ENCODE measurements at regions not wholly inside any gene's neighbourhood (a gene's known extent, or its start where the extent isn't known, plus 50 kb on each side); places are given as distances from the start of the nearest gene placed in this dataset.

DNA sequence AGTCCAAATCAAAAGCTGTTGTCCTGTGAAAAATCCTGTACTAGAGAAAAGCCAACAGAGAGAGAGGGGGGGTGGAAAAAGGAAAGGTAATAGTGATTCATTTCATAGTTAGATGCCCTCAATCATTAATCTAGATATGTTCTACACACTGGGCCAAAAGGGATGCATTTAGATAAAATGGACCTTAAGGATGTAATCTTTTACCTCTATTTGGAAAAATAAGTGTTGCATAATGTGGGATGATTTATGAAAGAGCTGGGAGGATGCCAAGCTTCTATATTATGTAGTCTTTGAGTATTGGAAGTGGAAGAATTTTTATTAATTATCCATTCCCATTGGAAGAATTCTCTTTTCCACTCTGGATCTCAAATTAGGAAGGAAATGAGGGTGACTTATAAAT is 480.5 kb upstream of the ZEB2 start:
- Histone ChIP-seq H3K4me2 (ENCODE audit: low read length) (no peak overlapping the region), H3K9ac (ENCODE audit: low read depth, low read length) (no peak overlapping the region), H3K4me3 (ENCODE audit: low read length) (no peak overlapping the region), H3K4me1 (ENCODE audit: control insufficient read depth, insufficient read depth, low read length) (peaks cover 20% of the 10 kb centered on the region), H3K27me3 (ENCODE audit: control insufficient read depth, insufficient read depth, low read length) (no peaks in the 10 kb centered on the region), H3K9me3 (replicated peaks; ENCODE audit: low read length) (no peaks in the 10 kb centered on the region), H3K36me3 (ENCODE audit: insufficient read depth, low read length) (no peaks in the 10 kb centered on the region)

GRCh38 chr2:144999936-145000335 is 480.0 kb upstream of the ZEB2 start:
- Histone ChIP-seq H3K9me3 (replicated peaks; ENCODE audit: low read length) (no peaks in the 10 kb centered on the region), H3K27me3 (ENCODE audit: control insufficient read depth, insufficient read depth, low read length) (no peaks in the 10 kb centered on the region), H3K9ac (ENCODE audit: low read depth, low read length) (no peak overlapping the region), H3K4me2 (ENCODE audit: low read length) (no peak overlapping the region), H3K4me1 (ENCODE audit: control insufficient read depth, insufficient read depth, low read length) (peaks cover 21% of the 10 kb centered on the region), H3K4me3 (ENCODE audit: low read length) (no peak overlapping the region), H3K36me3 (ENCODE audit: insufficient read depth, low read length) (no peaks in the 10 kb centered on the region)

DNA sequence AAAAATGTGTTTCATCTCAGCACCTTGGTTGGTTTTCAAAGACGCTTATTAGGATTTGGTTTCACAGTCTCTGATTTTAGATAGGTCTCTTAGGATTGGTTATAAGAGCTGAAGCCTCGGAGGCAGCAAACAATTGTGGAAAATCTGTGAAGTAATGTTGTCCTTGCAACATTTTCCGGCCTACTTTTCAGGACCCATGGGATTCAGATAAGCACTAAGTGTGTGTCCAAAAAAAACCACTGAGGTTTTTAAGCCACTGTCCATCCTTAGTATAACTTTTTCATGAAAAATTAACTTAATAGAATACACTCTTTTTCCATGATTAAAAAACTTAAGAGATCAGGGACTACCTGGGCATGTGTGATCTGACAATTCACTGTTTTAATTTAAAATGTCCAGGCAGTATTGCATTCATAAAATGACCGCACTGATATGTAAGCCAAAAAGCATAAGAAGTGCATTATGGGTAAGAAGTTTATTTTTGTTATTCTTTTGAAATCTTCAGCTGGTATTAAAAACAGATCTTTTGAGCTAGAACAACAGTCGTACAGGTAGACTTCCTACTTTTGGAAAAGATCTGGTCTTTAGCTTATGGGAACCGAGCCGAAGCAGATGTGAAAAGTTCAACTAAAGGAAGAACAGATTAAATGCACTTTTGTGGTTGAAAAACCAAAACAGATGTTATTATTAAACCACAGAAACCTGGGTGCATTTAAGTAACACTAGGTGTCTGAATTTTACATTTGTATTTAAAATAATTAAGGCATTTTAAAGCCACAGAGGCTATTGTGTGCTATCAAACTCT is 479.4 kb upstream of the ZEB2 start:
- H3K36me3 ChIP-seq (ENCODE audit: insufficient read depth, low read length): no peaks in the 10 kb centered on the region
- H3K27me3 ChIP-seq (ENCODE audit: control insufficient read depth, insufficient read depth, low read length): no peaks in the 10 kb centered on the region
- no peaks in the 10 kb centered on the region for H3K9me3 ChIP-seq (replicated peaks; ENCODE audit: low read length)
- H3K4me3 ChIP-seq (ENCODE audit: low read length): no peak overlapping the region
- peaks cover 21% of the 10 kb centered on the region for H3K4me1 ChIP-seq (ENCODE audit: control insufficient read depth, insufficient read depth, low read length)
- H3K4me2 ChIP-seq (ENCODE audit: low read length): no peak overlapping the region
- H3K9ac ChIP-seq (ENCODE audit: low read depth, low read length): no peak overlapping the region

- H3K36me3 ChIP-seq (ENCODE audit: insufficient read depth, low read length): no peaks in the 10 kb centered on the region
- H3K4me3 ChIP-seq (ENCODE audit: low read length): no peak overlapping the region
- peaks cover 21% of the 10 kb centered on the region for H3K4me1 ChIP-seq (ENCODE audit: control insufficient read depth, insufficient read depth, low read length)
- no peak overlapping the region for H3K9ac ChIP-seq (ENCODE audit: low read depth, low read length)
- no peaks in the 10 kb centered on the region for H3K9me3 ChIP-seq (replicated peaks; ENCODE audit: low read length)
- no peaks in the 10 kb centered on the region for H3K27me3 ChIP-seq (ENCODE audit: control insufficient read depth, insufficient read depth, low read length)
- no peak overlapping the region for H3K4me2 ChIP-seq (ENCODE audit: low read length)
Measured at GRCh38 chr2:144998435-144998834, 478.5 kb upstream of the ZEB2 start.

- Histone ChIP-seq H3K9ac (ENCODE audit: low read depth, low read length) (peak overlapping the region; percentile 75), H3K27me3 (ENCODE audit: control insufficient read depth, insufficient read depth, low read length) (no peaks in the 10 kb centered on the region), H3K4me2 (ENCODE audit: low read length) (peak overlapping the region; percentile 69), H3K36me3 (ENCODE audit: insufficient read depth, low read length) (no peaks in the 10 kb centered on the region), H3K9me3 (replicated peaks; ENCODE audit: low read length) (no peaks in the 10 kb centered on the region), H3K4me3 (ENCODE audit: low read length) (peak overlapping the region; percentile 28), H3K4me1 (ENCODE audit: control insufficient read depth, insufficient read depth, low read length) (peaks cover 21% of the 10 kb centered on the region)
Measured at GRCh38 chr2:144996225-144996795, 476.4 kb upstream of the ZEB2 start.

DNA sequence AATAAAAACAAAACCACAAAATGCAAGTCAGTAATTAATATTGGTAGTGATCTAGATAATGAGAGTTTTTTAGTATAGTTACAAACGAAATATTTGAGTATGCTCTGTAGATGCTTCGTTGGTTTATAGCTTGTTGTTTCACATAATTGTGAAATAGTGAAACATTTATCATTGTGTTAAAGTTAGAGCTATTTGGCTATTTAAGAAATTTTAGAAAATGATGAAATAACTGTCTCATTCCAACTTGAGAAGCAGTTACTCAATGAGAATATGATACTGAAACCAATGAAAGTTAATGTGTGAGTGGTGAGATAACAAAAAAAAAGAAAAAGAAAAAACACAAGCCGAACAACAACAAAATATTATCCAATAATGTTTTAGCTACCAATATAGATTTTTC is 475.6 kb upstream of the ZEB2 start:
- Histone ChIP-seq H3K9ac (ENCODE audit: low read depth, low read length) (peak overlapping the region; percentile 75), H3K36me3 (ENCODE audit: insufficient read depth, low read length) (no peaks in the 10 kb centered on the region), H3K4me3 (ENCODE audit: low read length) (peak overlapping the region; percentile 28), H3K4me2 (ENCODE audit: low read length) (peak overlapping the region; percentile 69), H3K27me3 (ENCODE audit: control insufficient read depth, insufficient read depth, low read length) (no peaks in the 10 kb centered on the region), H3K4me1 (ENCODE audit: control insufficient read depth, insufficient read depth, low read length) (peaks cover 21% of the 10 kb centered on the region), H3K9me3 (replicated peaks; ENCODE audit: low read length) (no peaks in the 10 kb centered on the region)

- Histone ChIP-seq H3K4me1 (ENCODE audit: control insufficient read depth, insufficient read depth, low read length) (peaks cover 4% of the 10 kb centered on the region), H3K9me3 (replicated peaks; ENCODE audit: low read length) (no peaks in the 10 kb centered on the region)
Measured at GRCh38 chr2:144990661-144991060, 470.7 kb upstream of the ZEB2 start.

GRCh38 chr2:144989579-144990270 is 469.8 kb upstream of the ZEB2 start:
- no peak overlapping the region for H3K4me3 ChIP-seq (ENCODE audit: low read length)
- H3K4me2 ChIP-seq (ENCODE audit: low read length): no peak overlapping the region
- no peak overlapping the region for H3K9ac ChIP-seq (ENCODE audit: low read depth, low read length)
- H3K27me3 ChIP-seq (ENCODE audit: control insufficient read depth, insufficient read depth, low read length): no peaks in the 10 kb centered on the region
- H3K4me1 ChIP-seq (ENCODE audit: control insufficient read depth, insufficient read depth, low read length): no peaks in the 10 kb centered on the region
- H3K9me3 ChIP-seq (replicated peaks; ENCODE audit: low read length): no peaks in the 10 kb centered on the region
- no peaks in the 10 kb centered on the region for H3K36me3 ChIP-seq (ENCODE audit: insufficient read depth, low read length)

More at GRCh38 chr2:144990661-144991060, 470.7 kb upstream of the ZEB2 start:
- H3K36me3 ChIP-seq (ENCODE audit: insufficient read depth, low read length): no peaks in the 10 kb centered on the region
- no peaks in the 10 kb centered on the region for H3K27me3 ChIP-seq (ENCODE audit: control insufficient read depth, insufficient read depth, low read length)
- no peak overlapping the region for H3K4me2 ChIP-seq (ENCODE audit: low read length)
- no peak overlapping the region for H3K9ac ChIP-seq (ENCODE audit: low read depth, low read length)
- H3K4me3 ChIP-seq (ENCODE audit: low read length): no peak overlapping the region

- H3K4me2 ChIP-seq (ENCODE audit: low read length): no peak overlapping the region
- no peak overlapping the region for H3K9ac ChIP-seq (ENCODE audit: low read depth, low read length)
- no peak overlapping the region for H3K4me3 ChIP-seq (ENCODE audit: low read length)
- H3K4me1 ChIP-seq (ENCODE audit: control insufficient read depth, insufficient read depth, low read length): no peaks in the 10 kb centered on the region
- no peaks in the 10 kb centered on the region for H3K36me3 ChIP-seq (ENCODE audit: insufficient read depth, low read length)
- H3K27me3 ChIP-seq (ENCODE audit: control insufficient read depth, insufficient read depth, low read length): no peaks in the 10 kb centered on the region
- no peaks in the 10 kb centered on the region for H3K9me3 ChIP-seq (replicated peaks; ENCODE audit: low read length)
Measured at GRCh38 chr2:144988591-144988990, 468.7 kb upstream of the ZEB2 start.

DNA sequence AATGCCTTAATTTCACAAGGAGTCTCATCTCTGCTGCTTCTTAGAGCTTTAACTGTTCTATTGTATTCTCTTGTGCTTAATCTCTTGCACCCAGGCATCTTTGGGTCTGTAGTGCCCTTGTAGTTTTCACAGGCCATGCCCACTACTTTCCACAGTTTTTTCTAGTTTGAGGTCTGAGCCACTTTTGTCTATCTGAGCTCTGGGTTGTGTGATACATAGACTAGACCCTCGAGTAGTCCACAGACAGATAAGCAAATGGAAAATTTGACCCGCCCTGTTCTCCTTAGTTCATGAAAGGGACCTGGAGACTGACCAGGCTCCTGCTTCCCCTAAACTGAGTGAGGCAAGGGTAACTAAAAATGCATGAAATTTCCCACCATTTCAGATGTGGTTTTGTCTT is 466.8 kb upstream of the ZEB2 start:
- Histone ChIP-seq H3K4me2 (ENCODE audit: low read length) (no peak overlapping the region), H3K4me3 (ENCODE audit: low read length) (no peak overlapping the region), H3K9ac (ENCODE audit: low read depth, low read length) (no peak overlapping the region), H3K27me3 (ENCODE audit: control insufficient read depth, insufficient read depth, low read length) (no peaks in the 10 kb centered on the region), H3K36me3 (ENCODE audit: insufficient read depth, low read length) (no peaks in the 10 kb centered on the region), H3K9me3 (replicated peaks; ENCODE audit: low read length) (no peaks in the 10 kb centered on the region), H3K4me1 (ENCODE audit: control insufficient read depth, insufficient read depth, low read length) (no peaks in the 10 kb centered on the region)

DNA sequence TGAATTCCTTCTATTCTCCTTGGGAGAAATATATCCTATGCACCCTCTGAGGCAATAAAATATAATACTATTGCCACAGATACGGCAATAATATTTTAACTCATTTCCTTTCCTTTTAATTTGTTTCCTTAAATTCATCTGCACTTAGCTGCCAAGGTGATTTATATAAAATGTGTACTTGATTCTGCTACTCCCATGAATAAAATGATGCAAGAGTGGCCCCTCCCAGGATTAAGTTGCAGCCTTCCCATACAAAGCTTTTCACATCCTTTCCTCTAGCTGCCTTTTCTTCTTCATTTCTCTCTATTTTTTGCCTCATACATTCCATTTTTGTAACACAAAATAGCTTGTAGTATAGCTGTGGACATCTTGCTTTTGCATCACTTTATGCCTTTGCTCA is 464.1 kb upstream of the ZEB2 start:
- Histone ChIP-seq H3K4me1 (ENCODE audit: control insufficient read depth, insufficient read depth, low read length) (no peaks in the 10 kb centered on the region), H3K27me3 (ENCODE audit: control insufficient read depth, insufficient read depth, low read length) (no peaks in the 10 kb centered on the region), H3K9ac (ENCODE audit: low read depth, low read length) (no peak overlapping the region), H3K4me2 (ENCODE audit: low read length) (no peak overlapping the region), H3K9me3 (replicated peaks; ENCODE audit: low read length) (no peaks in the 10 kb centered on the region), H3K4me3 (ENCODE audit: low read length) (no peak overlapping the region), H3K36me3 (ENCODE audit: insufficient read depth, low read length) (no peaks in the 10 kb centered on the region)

Measured in skeletal muscle satellite cell (primary cell).